B cell (primary cell): ENCODE measurements at regions not wholly inside any gene's neighbourhood (a gene's known extent, or its start where the extent isn't known, plus 50 kb on each side); places are given as distances from the start of the nearest gene placed in this dataset.

Experiments
- ATAC-seq: fragments of 200-7000 bp; cut with Tn5 transposase; one replicate; pipeline ENCODE4 v1.10.0; 2021; ENCODE audit warnings: low read depth, mild to moderate bottlenecking, moderate number of reproducible peaks, moderate library complexity
- CTCF ChIA-PET: fragments of 350-600 bp; sonication (Branson Sonifier 250); formaldehyde crosslinking; loops from one replicate; lab custom pipeline; 2021; ENCODE audit warnings: antibody characterized with exemption, inconsistent platforms; lab: Charles Lee
- POLR2A ChIA-PET: fragments of 350-600 bp; sonication (Branson Sonifier 250); formaldehyde crosslinking; loops from one replicate; lab custom pipeline; 2021; ENCODE audit warnings: antibody characterized with exemption; lab: Charles Lee
- DNase-seq: peaks from one replicate; pipeline ENCODE4 v3.0.0; 2013
- H2AFZ ChIP-seq: 2 replicates; pipeline ENCODE4 v1.6.1; 2012; ENCODE audit warnings: mild to moderate bottlenecking, low read depth, low read length; ENCODE audit not compliant: insufficient read depth, poor library complexity, severe bottlenecking
- H3K27ac ChIP-seq, 2 donors: 1 replicate in 1 of 2; 2 replicates in 1 of 2; pipeline ENCODE4 v1.5.1; 2012 to 2013; ENCODE audit warnings: low read length in 2 of 2, mild to moderate bottlenecking in 2 of 2, moderate library complexity in 1 of 2
- H3K27me3 ChIP-seq, 4 experiments: fragments of 200-600 bp in 1 of 4; sonication (generic) in 1 of 4; replicated peaks in 1 of 4; 1 replicate in 2 of 4; 2 replicates in 2 of 4; pipeline versions ENCODE4 v1.6.1 to v1.7.0; 2013 to 2016; ENCODE audit warnings: low read length in 3 of 4, mild to moderate bottlenecking in 2 of 4, mixed read lengths in 1 of 4, moderate library complexity in 1 of 4; ENCODE audit not compliant: insufficient read depth in 4 of 4, control insufficient read depth in 3 of 4; ENCODE audit errors: control extremely low read depth in 1 of 4
- H3K36me3 ChIP-seq, 2 experiments: replicated peaks in 1 of 2; 1 replicate in 1 of 2; 2 replicates in 1 of 2; pipeline versions ENCODE4 v1.6.1 to v1.7.1; 2013; ENCODE audit warnings: low read length in 1 of 2; ENCODE audit not compliant: insufficient read depth in 2 of 2, control insufficient read depth in 1 of 2; ENCODE audit errors: control extremely low read depth in 1 of 2, extremely low read depth in 1 of 2
- H3K4me1 ChIP-seq, 2 donors: fragments of 200-600 bp in 1 of 2; sonication (generic) in 1 of 2; 1 replicate in 1 of 2; 2 replicates in 1 of 2; pipeline versions ENCODE4 v1.5.1 to v1.6.1; 2013 to 2017; ENCODE audit warnings: low read length in 2 of 2; ENCODE audit not compliant: control insufficient read depth in 2 of 2, insufficient read depth in 2 of 2
- H3K4me2 ChIP-seq: replicated peaks from 2 replicates; pipeline ENCODE3; 2012; ENCODE audit warnings: mild to moderate bottlenecking, low read depth, low read length; ENCODE audit not compliant: poor library complexity, severe bottlenecking
- H3K4me3 ChIP-seq, 5 experiments: fragments of 200-600 bp in 1 of 5; sonication (generic) in 1 of 5; 1 replicate in 3 of 5; 2 replicates in 2 of 5; pipeline versions ENCODE4 v1.5.1 to v1.7.0; 2011 to 2016; ENCODE audit warnings: low read length in 4 of 5, mild to moderate bottlenecking in 4 of 5, low read depth in 2 of 5, control low read depth in 1 of 5, moderate library complexity in 1 of 5; ENCODE audit not compliant: insufficient read depth in 1 of 5; ENCODE audit errors: control extremely low read depth in 1 of 5, extremely low read depth in 1 of 5
- H3K79me2 ChIP-seq: fragments of 200-600 bp; sonication (generic); one replicate; pipeline ENCODE4 v1.6.0; 2016; ENCODE audit warnings: low read length; ENCODE audit not compliant: control insufficient read depth, insufficient read depth
- H3K9ac ChIP-seq: fragments of 200-600 bp; sonication (generic); 2 replicates; pipeline ENCODE4 v1.6.1; 2017; ENCODE audit warnings: mild to moderate bottlenecking, low read length, moderate library complexity
- H3K9me3 ChIP-seq, 3 donors: one replicate each; pipeline versions ENCODE4 v1.6.1 to v1.7.1; 2013; ENCODE audit warnings: low read length in 2 of 3; ENCODE audit not compliant: control insufficient read depth in 2 of 3, insufficient read depth in 1 of 3; ENCODE audit errors: control extremely low read depth in 1 of 3
- H4K20me1 ChIP-seq: 2 replicates; pipeline ENCODE4 v1.6.0; 2012; ENCODE audit warnings: mild to moderate bottlenecking, low read length; ENCODE audit not compliant: insufficient read depth, control insufficient read depth, poor library complexity, severe bottlenecking
- H3K27ac Mint-ChIP-seq: one replicate; pipeline ENCODE4 v1.8.0; 2021; ENCODE audit warnings: mixed read lengths
- H3K27me3 Mint-ChIP-seq: one replicate; pipeline ENCODE4 v1.8.0; 2021; ENCODE audit warnings: mixed read lengths
- H3K4me1 Mint-ChIP-seq: one replicate; pipeline ENCODE4 v1.8.0; 2021; ENCODE audit warnings: mixed read lengths
- H3K4me3 Mint-ChIP-seq: one replicate; pipeline ENCODE4 v1.8.0; 2021; ENCODE audit warnings: mixed read lengths
- H3K9me3 Mint-ChIP-seq: one replicate; pipeline ENCODE4 v1.8.0; 2022; ENCODE audit warnings: mixed read lengths; ENCODE audit not compliant: insufficient read depth
- EZH2 ChIP-seq: IDR thresholded peaks from 2 replicates; pipeline ENCODE4 v1.6.1; 2012; ENCODE audit warnings: borderline replicate concordance, low read depth, mild to moderate bottlenecking, moderate library complexity, low read length; ENCODE audit not compliant: insufficient read depth, poor library complexity, severe bottlenecking
- WGBS: methylation state at CpG from one replicate; pipeline ENCODE4 v1.1.5; 2013; ENCODE audit warnings: missing lambda C conversion rate; ENCODE audit not compliant: insufficient coverage; 5-methylcytosine and 5-hydroxymethylcytosine counted together
- intact Hi-C: fragments of 100-400 bp; cut with micrococcal nuclease; formaldehyde crosslinking; loops from one replicate; pipeline ENCODE4 v1.10.0; 2022
- TF ChIP-seq, protein P1 (sequence below): fragments of 200-600 bp; IDR thresholded peaks from one replicate; pipeline ENCODE4 v1.8.0; 2022; ENCODE audit warnings: antibody characterized with exemption, mild to moderate bottlenecking

- 91% methylated on average over 3 of the region's 4 CpGs for WGBS
- Mint-ChIP-seq H3K4me3 (no peak overlapping the region), H3K9me3 (no peaks in the 10 kb centered on the region), H3K27me3 (no peaks in the 10 kb centered on the region), H3K27ac (no peak overlapping the region), H3K4me1 (no peaks in the 10 kb centered on the region)
- H3K27me3 ChIP-seq: no peaks in the 10 kb centered on the region
- peaks cover 0 to 9% (median 1%) of the 10 kb centered on the region in 3 donors for H3K9me3 ChIP-seq
- no peaks in the 10 kb centered on the region for H3K36me3 ChIP-seq
- H3K4me3 ChIP-seq: no peak overlapping the region
- ChIA-PET POLR2A (no interaction called here), CTCF (no interaction called here)
- no peak overlapping the region for H3K9ac ChIP-seq
- H3K4me2 ChIP-seq: no peak overlapping the region
- no peaks in the 10 kb centered on the region for H4K20me1 ChIP-seq
- H3K4me1 ChIP-seq: no peaks in the 10 kb centered on the region
- TF ChIP-seq, protein P1, sequence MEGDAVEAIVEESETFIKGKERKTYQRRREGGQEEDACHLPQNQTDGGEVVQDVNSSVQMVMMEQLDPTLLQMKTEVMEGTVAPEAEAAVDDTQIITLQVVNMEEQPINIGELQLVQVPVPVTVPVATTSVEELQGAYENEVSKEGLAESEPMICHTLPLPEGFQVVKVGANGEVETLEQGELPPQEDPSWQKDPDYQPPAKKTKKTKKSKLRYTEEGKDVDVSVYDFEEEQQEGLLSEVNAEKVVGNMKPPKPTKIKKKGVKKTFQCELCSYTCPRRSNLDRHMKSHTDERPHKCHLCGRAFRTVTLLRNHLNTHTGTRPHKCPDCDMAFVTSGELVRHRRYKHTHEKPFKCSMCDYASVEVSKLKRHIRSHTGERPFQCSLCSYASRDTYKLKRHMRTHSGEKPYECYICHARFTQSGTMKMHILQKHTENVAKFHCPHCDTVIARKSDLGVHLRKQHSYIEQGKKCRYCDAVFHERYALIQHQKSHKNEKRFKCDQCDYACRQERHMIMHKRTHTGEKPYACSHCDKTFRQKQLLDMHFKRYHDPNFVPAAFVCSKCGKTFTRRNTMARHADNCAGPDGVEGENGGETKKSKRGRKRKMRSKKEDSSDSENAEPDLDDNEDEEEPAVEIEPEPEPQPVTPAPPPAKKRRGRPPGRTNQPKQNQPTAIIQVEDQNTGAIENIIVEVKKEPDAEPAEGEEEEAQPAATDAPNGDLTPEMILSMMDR: no peak
- TF ChIP-seq EZH2: no peak
- no peaks in the 10 kb centered on the region for H3K79me2 ChIP-seq
- no peak for ATAC-seq
- intact Hi-C loops: no loop called here
- no peak overlapping the region for H2AFZ ChIP-seq
- no peak for DNase-seq
- no peak overlapping the region for H3K27ac ChIP-seq
These were observed 582.4 kb upstream of the ADGRL3 start for GRCh38 chr4:60617731-60618130.

- Histone ChIP-seq H3K27ac (no peak overlapping the region), H3K27me3 (no peaks in the 10 kb centered on the region), H2AFZ (no peak overlapping the region), H3K9me3 (peaks cover 0 to 9% (median 1%) of the 10 kb centered on the region in 3 donors), H3K79me2 (no peaks in the 10 kb centered on the region), H3K4me1 (no peaks in the 10 kb centered on the region), H3K36me3 (no peaks in the 10 kb centered on the region), H4K20me1 (no peaks in the 10 kb centered on the region), H3K4me2 (no peak overlapping the region), H3K9ac (no peak overlapping the region), H3K4me3 (no peak overlapping the region)
- Mint-ChIP-seq H3K4me3 (no peak overlapping the region), H3K9me3 (no peaks in the 10 kb centered on the region), H3K27me3 (no peaks in the 10 kb centered on the region), H3K4me1 (no peaks in the 10 kb centered on the region), H3K27ac (no peak overlapping the region)
- POLR2A ChIA-PET: no interaction called here
- CTCF ChIA-PET: no interaction called here
- WGBS: no CpG with 5 or more reads among the region's 2 CpGs
- ATAC-seq: no peak
- DNase-seq: no peak
- TF ChIP-seq, protein P1: no peak
- no peak for TF ChIP-seq EZH2
- intact Hi-C loops: no loop called here
These were observed 580.4 kb upstream of the ADGRL3 start for GRCh38 chr4:60619531-60620305.
